C4-2B (cell line): ENCODE measurements at regions not wholly inside any gene's neighbourhood (a gene's known extent, or its start where the extent isn't known, plus 50 kb on each side); places are given as distances from the start of the nearest gene placed in this dataset.

Experiments
- H3K27ac ChIP-seq: fragments of 450-650 bp; 2 replicates; pipeline ENCODE4 v1.5.1; 2017
- ZFX ChIP-seq: fragments of 450-650 bp; IDR thresholded peaks from 2 replicates; pipeline ENCODE4 v1.6.1; 2017
- TF ChIP-seq, protein P1 (sequence below): fragments of 450-650 bp; conservative IDR thresholded peaks from 2 replicates; pipeline ENCODE4 v1.5.1; 2017; ENCODE audit warnings: mild to moderate bottlenecking

DNA sequence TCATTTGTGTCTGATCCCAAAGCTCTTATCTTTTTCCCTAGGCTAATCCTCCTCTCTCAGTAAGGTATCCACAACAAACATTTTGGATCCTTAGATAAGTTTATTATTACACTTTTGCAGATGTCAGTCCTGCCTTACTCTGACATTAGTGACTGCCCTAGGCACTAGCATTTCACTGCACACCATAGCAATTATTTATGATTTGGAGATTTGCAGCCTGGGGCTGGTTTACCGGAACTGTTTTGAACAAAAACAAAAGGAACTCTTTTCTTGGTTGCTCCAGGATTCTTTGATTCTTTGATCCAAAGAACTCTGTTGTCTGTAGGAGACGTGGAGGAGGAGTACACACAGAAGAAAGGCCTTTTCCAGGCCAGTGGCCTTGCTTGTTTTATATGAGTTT is 80.4 kb downstream of the EDNRB start:
- H3K27ac ChIP-seq = no peak overlapping the region
- TF ChIP-seq ZFX = no peak
- TF ChIP-seq, protein P1, sequence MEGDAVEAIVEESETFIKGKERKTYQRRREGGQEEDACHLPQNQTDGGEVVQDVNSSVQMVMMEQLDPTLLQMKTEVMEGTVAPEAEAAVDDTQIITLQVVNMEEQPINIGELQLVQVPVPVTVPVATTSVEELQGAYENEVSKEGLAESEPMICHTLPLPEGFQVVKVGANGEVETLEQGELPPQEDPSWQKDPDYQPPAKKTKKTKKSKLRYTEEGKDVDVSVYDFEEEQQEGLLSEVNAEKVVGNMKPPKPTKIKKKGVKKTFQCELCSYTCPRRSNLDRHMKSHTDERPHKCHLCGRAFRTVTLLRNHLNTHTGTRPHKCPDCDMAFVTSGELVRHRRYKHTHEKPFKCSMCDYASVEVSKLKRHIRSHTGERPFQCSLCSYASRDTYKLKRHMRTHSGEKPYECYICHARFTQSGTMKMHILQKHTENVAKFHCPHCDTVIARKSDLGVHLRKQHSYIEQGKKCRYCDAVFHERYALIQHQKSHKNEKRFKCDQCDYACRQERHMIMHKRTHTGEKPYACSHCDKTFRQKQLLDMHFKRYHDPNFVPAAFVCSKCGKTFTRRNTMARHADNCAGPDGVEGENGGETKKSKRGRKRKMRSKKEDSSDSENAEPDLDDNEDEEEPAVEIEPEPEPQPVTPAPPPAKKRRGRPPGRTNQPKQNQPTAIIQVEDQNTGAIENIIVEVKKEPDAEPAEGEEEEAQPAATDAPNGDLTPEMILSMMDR = no peak

DNA sequence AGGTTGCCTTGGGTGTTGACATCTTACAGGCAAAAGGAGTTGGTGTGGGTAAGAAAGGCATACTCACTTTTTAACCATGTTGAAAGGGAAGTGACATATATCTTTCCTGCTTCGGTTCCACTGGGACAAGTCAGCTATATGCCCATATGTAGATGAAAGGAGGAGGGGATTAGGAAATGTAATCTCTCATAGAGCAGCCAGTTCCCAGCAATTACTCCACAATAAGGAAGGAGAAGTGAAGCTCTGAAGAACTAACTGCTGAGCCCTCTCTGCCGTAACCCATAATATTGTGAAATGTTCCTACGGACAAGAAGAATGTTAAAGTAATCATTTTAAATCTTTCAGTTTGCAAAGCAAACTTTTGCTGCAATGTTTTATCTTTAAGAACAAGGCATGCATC is 82.2 kb downstream of the EDNRB start:
- no peak for TF ChIP-seq ZFX
- TF ChIP-seq, protein P1 = no peak
- H3K27ac ChIP-seq = no peak overlapping the region

DNA sequence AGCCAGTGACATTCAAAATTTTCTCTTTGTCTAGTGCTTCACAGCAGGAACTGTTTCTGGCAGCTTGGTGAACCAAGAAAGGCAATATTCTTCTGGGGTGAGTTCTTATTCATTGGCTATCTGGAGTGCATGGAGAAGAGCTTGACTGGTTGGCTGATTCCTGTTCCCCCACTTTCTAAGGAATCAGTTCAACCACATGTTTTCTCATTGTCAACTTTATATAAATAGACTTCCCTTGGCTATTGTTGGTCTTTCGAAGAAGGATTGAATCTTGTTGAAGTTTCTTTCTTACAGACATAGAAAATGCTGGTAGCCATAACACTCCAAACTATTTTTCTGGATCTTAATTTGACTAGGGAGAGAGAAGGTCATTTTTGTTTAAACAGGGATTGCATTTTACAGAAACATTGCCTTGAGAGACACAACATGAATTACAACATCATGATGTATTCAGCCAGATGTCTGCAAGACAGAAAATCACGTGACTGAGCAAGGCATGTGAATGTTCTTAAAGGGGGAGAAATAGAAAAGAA is 85.2 kb downstream of the EDNRB start:
- TF ChIP-seq, protein P1 = no peak
- TF ChIP-seq ZFX = no peak
- no peak overlapping the region for H3K27ac ChIP-seq

DNA sequence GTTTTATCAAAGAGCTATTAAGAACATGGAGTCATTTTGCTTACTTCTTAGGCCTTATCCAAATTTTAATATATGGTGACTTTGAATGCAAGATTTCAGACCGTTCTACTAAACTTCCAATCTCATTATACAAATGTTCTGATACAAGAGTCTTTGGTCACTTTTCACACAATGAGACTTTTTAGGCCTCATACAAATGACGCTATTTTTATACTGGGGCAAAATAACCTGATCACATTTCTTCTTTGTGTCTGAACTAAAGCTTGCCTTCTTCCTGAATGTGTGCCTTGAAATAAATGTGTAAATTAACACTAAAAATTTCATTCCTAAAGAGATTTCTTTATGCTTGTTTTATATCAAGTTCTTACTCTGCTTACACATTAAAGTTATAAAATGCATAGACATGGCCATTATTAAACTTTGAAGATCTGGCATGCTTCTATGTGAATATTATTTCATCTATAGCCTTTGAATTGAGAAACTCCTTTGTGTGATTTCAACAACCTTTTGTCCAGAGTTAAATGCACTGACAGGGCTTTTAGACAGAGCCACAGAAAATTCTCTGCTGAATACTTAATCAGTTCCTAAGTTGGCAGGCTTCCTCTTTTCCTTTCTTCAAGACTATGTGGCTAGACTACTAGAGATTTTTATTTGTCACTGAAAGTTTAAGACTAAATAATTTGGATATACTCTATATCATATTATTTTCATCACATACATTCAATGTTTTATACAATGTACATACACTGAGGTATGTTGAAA is 86.1 kb downstream of the EDNRB start:
- H3K27ac ChIP-seq = no peak overlapping the region
- TF ChIP-seq ZFX = no peak
- TF ChIP-seq, protein P1 = no peak

DNA sequence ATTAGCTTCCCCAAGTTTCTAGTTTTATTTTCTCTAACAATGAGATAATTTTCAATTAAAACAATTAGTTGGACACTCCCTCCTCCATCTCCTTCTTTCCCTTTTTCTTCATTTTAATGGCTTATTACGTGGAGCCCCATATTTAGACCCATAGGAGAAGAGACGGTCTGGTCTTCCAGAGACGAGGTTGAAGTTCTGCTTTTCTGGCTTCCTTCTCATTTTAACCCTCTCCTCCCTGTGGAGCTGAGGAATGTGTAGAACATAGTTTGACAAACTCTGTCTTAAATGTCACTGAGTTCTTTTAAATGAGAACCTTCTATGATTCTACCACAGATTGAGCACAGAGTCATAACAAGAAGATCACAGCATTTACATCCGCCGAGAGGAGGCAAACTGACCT is 86.8 kb downstream of the EDNRB start:
- no peak overlapping the region for H3K27ac ChIP-seq
- TF ChIP-seq ZFX = no peak
- TF ChIP-seq, protein P1 = no peak

DNA sequence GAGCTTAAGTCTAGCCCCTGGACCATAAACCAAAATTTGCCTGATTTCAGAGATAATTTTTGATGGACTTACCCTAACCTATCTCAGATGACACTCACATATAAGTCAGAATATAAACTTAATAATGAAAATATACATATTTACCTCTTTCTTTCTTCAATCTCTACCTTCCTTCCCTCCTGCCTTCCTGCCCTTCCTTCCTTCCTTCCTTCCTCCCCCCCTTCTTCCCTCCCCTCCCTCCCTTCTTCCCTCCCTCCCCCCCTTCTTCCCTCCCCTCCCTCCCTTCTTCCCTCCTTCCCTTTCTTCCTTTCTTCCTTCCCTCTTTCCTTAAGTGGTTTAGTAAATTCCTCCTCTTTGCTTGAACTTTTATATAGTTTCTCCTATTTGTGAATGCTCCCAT is 88.7 kb downstream of the EDNRB start:
- TF ChIP-seq, protein P1 = no peak
- no peak for TF ChIP-seq ZFX
- no peak overlapping the region for H3K27ac ChIP-seq

DNA sequence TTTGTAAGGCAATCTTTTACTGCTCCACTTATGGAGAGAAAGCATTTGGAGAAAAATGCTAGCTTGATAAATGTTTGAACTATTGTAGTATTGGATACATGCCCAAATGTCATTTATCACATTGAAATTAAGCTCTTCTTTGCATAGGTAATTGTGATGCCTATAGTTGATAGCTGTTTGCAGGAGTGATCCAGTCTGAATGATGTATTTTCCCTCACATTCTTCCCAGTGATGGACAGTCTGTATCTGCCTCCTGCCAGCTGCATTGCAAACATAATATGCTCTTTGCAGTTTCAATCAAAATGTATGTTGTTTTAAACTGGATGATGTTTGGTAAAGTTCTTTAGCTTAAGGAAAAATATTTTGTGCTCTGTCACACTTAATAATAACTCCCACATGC is 89.8 kb downstream of the EDNRB start:
- H3K27ac ChIP-seq = no peak overlapping the region
- no peak for TF ChIP-seq ZFX
- TF ChIP-seq, protein P1 = no peak
